Ishikawa (cell line): ENCODE measurements at regions not wholly inside any gene's neighbourhood (a gene's known extent, or its start where the extent isn't known, plus 50 kb on each side); places are given as distances from the start of the nearest gene placed in this dataset.

Experiments used
- CEBPB ChIP-seq: IDR thresholded peaks from 2 replicates; pipeline ENCODE4 v1.6.1; 2012
- CREB1 ChIP-seq: IDR thresholded peaks from 2 replicates; pipeline ENCODE4 v1.6.1; 2012; ENCODE audit warnings: low read depth
- EGR1 ChIP-seq: IDR thresholded peaks from 2 replicates; pipeline ENCODE4 v1.6.1; 2012
- EP300 ChIP-seq: IDR thresholded peaks from 2 replicates; pipeline ENCODE4 v1.6.1; 2012; ENCODE audit warnings: borderline replicate concordance
- FOXM1 ChIP-seq: IDR thresholded peaks from 2 replicates; pipeline ENCODE4 v1.6.1; 2012; ENCODE audit warnings: low read depth, borderline replicate concordance
- MAX ChIP-seq: IDR thresholded peaks from 2 replicates; pipeline ENCODE4 v1.6.1; 2012
- NFIC ChIP-seq: IDR thresholded peaks from 2 replicates; pipeline ENCODE4 v1.6.1; 2012
- RAD21 ChIP-seq: IDR thresholded peaks from 2 replicates; pipeline ENCODE4 v1.6.1; 2012; ENCODE audit warnings: low read depth
- REST ChIP-seq: IDR thresholded peaks from 2 replicates; pipeline ENCODE4 v1.6.1; 2012; ENCODE audit warnings: low read depth, mild to moderate bottlenecking
- TAF1 ChIP-seq: IDR thresholded peaks from 2 replicates; pipeline ENCODE4 v1.6.1; 2012; ENCODE audit warnings: low read depth, mild to moderate bottlenecking
- TCF12 ChIP-seq: IDR thresholded peaks from 2 replicates; pipeline ENCODE4 v1.6.1; 2012; ENCODE audit warnings: low read depth
- TEAD4 ChIP-seq: IDR thresholded peaks from 2 replicates; pipeline ENCODE4 v1.6.1; 2012
- USF1 ChIP-seq: IDR thresholded peaks from 2 replicates; pipeline ENCODE4 v1.6.1; 2012
- YY1 ChIP-seq: IDR thresholded peaks from 2 replicates; pipeline ENCODE4 v1.6.1; 2012; ENCODE audit warnings: low read depth
- ZBTB7A ChIP-seq: IDR thresholded peaks from 2 replicates; pipeline ENCODE4 v1.6.1; 2012; ENCODE audit warnings: low read depth

- TF ChIP-seq TCF12: no peak
- no peak for TF ChIP-seq CREB1
- no peak for TF ChIP-seq REST
- no peak for TF ChIP-seq TAF1
- no peak for TF ChIP-seq TEAD4
- TF ChIP-seq MAX: no peak
- no peak for TF ChIP-seq FOXM1
- no peak for TF ChIP-seq USF1
- TF ChIP-seq ZBTB7A: no peak
- TF ChIP-seq YY1: no peak
- TF ChIP-seq EGR1: no peak
- no peak for TF ChIP-seq RAD21
- TF ChIP-seq CEBPB: no peak
- no peak for TF ChIP-seq EP300
- no peak for TF ChIP-seq NFIC
Observed at GRCh38 chr6:14950103-14950969, 295.5 kb upstream of the JARID2 start.

GRCh38 chr6:14950970-14951276 is 294.9 kb upstream of the JARID2 start:
- TF ChIP-seq REST (no peak), MAX (no peak), TEAD4 (no peak), CREB1 (no peak), EP300 (no peak)

GRCh38 chr6:14951704-14952103 is 294.2 kb upstream of the JARID2 start:
- no peak for TF ChIP-seq REST
- TF ChIP-seq EP300: no peak
- TF ChIP-seq RAD21: no peak
- no peak for TF ChIP-seq YY1
- TF ChIP-seq CREB1: no peak
- TF ChIP-seq NFIC: no peak
- TF ChIP-seq USF1: no peak

- TF ChIP-seq MAX: no peak
- TF ChIP-seq CREB1: no peak
- TF ChIP-seq TEAD4: no peak
- no peak for TF ChIP-seq FOXM1
- no peak for TF ChIP-seq USF1
- TF ChIP-seq EP300: no peak
- no peak for TF ChIP-seq TCF12
- no peak for TF ChIP-seq RAD21
- no peak for TF ChIP-seq NFIC
- TF ChIP-seq YY1: no peak
- TF ChIP-seq REST: no peak
- no peak for TF ChIP-seq ZBTB7A
- TF ChIP-seq CEBPB: no peak
- no peak for TF ChIP-seq EGR1
- TF ChIP-seq TAF1: no peak
Observed at GRCh38 chr6:14953836-14954235, 292.0 kb upstream of the JARID2 start.
